Vagina (tissue), 2 donors: ENCODE measurements at regions not wholly inside any gene's neighbourhood (a gene's known extent, or its start where the extent isn't known, plus 50 kb on each side); places are given as distances from the start of the nearest gene placed in this dataset.

Experiments
- CTCF ChIP-seq, 3 experiments: fragments of 450-650 bp in 2 of 3; fragments of 200-600 bp in 1 of 3; sonication (generic) in 1 of 3; IDR thresholded peaks; one replicate each; pipeline ENCODE4 v1.5.1; 2017 to 2019; ENCODE audit warnings: antibody characterized with exemption in 3 of 3, mild to moderate bottlenecking in 2 of 3, moderate library complexity in 2 of 3
- POLR2AphosphoS5 ChIP-seq, 2 donors: sonication (generic); formaldehyde crosslinking; IDR thresholded peaks; one replicate each; pipeline ENCODE4 v1.9.0; 2017; ENCODE audit warnings: antibody characterized with exemption in 2 of 2, mild to moderate bottlenecking in 2 of 2, low read depth in 1 of 2; ENCODE audit not compliant: insufficient read depth in 1 of 2

GRCh38 chr3:43183456-43183855 lies 77.6 kb upstream of the POMGNT2 start:
- no peak for TF ChIP-seq POLR2AphosphoS5 (IDR thresholded peaks at IDR 0.05; ENCODE audit: insufficient read depth in 1 of 2, low read depth in 1 of 2)
- no peak for TF ChIP-seq CTCF (IDR thresholded peaks at IDR 0.05)
